ENCODE measurements at regions not wholly inside any gene's neighbourhood (a gene's known extent, or its start where the extent isn't known, plus 50 kb on each side); places are given as distances from the start of the nearest gene placed in this dataset.

DNA sequence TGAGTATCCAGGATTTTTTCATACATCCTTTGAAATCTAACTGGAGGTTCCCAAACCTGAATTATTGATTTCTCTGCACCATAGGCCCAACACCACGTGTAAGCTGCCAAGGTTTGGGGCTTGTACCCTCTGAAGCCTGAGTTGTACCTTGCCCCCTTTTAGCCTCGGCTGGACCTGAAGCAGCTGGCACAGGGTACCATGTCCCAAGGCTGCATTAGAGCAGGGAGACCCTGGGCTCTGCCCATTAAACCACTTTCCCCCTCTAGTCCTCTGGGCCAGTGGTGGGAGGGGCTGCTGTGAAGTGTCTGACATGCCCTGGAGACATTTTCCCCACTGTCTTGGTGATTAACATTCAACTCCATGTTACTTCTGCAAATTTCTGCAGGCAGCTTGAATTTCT lies 532.9 kb upstream of the NUDT12 start:
- no peak for TF ChIP-seq LEF1 (IDR thresholded peaks at IDR 0.05; ENCODE audit: borderline replicate concordance)
- no peak for TF ChIP-seq BHLHE40 (IDR thresholded peaks at IDR 0.05; ENCODE audit: borderline replicate concordance)
- TF ChIP-seq HDGF (IDR thresholded peaks at IDR 0.05; ENCODE audit: borderline replicate concordance) = no peak
- no peak for TF ChIP-seq SP1 (IDR thresholded peaks at IDR 0.05)
- no peak for TF ChIP-seq CTBP1 (IDR thresholded peaks at IDR 0.05; ENCODE audit: borderline replicate concordance)
- TF ChIP-seq FOXM1 (IDR thresholded peaks at IDR 0.05; ENCODE audit: borderline replicate concordance) = no peak
- no peak for TF ChIP-seq L3MBTL2 (conservative IDR thresholded peaks at IDR 0.05)
- no peak for TF ChIP-seq FOXK2 (IDR thresholded peaks at IDR 0.05)
- TF ChIP-seq TARDBP (IDR thresholded peaks at IDR 0.05) = no peak
- TF ChIP-seq ELF4 (IDR thresholded peaks at IDR 0.05) = no peak
- no peak for TF ChIP-seq NFRKB (IDR thresholded peaks at IDR 0.05)

Data from HEK293T (cell line).